Upper lobe of left lung (tissue), 4 donors: ENCODE measurements at regions not wholly inside any gene's neighbourhood (a gene's known extent, or its start where the extent isn't known, plus 50 kb on each side); places are given as distances from the start of the nearest gene placed in this dataset.

Experiments
- CTCF ChIP-seq, 6 experiments: fragments of 450-650 bp in 4 of 6; fragments of 200-600 bp in 2 of 6; sonication (generic) in 2 of 6; IDR thresholded peaks; one replicate each; pipeline ENCODE4 v1.5.1; 2016 to 2019; ENCODE audit warnings: antibody characterized with exemption in 6 of 6
- EP300 ChIP-seq, 4 donors: sonication (generic); formaldehyde crosslinking; IDR thresholded peaks; one replicate each; pipeline ENCODE4 v1.5.1; 2017; ENCODE audit warnings: antibody characterized with exemption in 4 of 4, control low read depth in 2 of 4
- POLR2A ChIP-seq, 4 donors: fragments of 450-650 bp; IDR thresholded peaks; one replicate each; pipeline ENCODE4 v1.5.1; 2016 to 2017; ENCODE audit warnings: antibody characterized with exemption in 4 of 4, mild to moderate bottlenecking in 2 of 4
- POLR2AphosphoS5 ChIP-seq, 2 donors: sonication (generic); formaldehyde crosslinking; IDR thresholded peaks; one replicate each; pipeline ENCODE4 v1.5.1; 2017; ENCODE audit warnings: antibody characterized with exemption in 2 of 2

- TF ChIP-seq POLR2A (IDR thresholded peaks at IDR 0.05): no peak
- no peak for TF ChIP-seq CTCF (IDR thresholded peaks at IDR 0.05)
- no peak for TF ChIP-seq POLR2AphosphoS5 (IDR thresholded peaks at IDR 0.05)
- TF ChIP-seq EP300 (IDR thresholded peaks at IDR 0.05): no peak
These were observed 756.1 kb downstream of the UQCRFS1 start for GRCh38 chr19:28456708-28457320.
